ENCODE measurements at regions not wholly inside any gene's neighbourhood (a gene's known extent, or its start where the extent isn't known, plus 50 kb on each side); places are given as distances from the start of the nearest gene placed in this dataset.

DNA sequence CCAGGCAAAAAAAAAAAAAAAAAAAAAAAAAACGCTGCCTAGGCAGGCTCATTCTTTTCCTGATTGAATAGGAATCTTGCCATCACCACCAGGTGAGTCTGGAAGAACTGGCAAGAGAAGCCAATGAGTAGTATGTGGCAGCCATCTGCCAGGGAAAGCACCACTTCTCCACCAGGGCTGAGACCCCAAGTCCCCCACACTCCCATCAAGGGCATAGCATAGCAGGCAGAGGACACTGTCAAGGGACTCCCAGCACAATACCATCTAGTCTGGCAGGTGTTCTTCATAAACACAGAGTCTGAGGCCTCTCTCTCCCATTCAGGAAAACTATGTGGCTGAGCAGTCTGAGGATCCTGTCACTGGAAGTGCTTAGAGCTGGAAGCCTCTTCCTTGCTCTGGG is 538.1 kb upstream of the DSEL start:
- no peak for TF ChIP-seq CTCF (IDR thresholded peaks at IDR 0.05; ENCODE audit: insufficient read depth, missing control alignments)
- peak; percentile 41 for FAIRE-seq
- DNase-seq (ENCODE audit: insufficient read length, low spot score), result no peak

- no peak for TF ChIP-seq CTCF (IDR thresholded peaks at IDR 0.05; ENCODE audit: insufficient read depth, missing control alignments)
- FAIRE-seq, result no peak
- DNase-seq (ENCODE audit: insufficient read length, low spot score), result no peak
Observed at GRCh38 chr18:68053290-68053689, 536.8 kb upstream of the DSEL start.

GRCh38 chr18:68041327-68041726 is 524.8 kb upstream of the DSEL start:
- TF ChIP-seq CTCF (IDR thresholded peaks at IDR 0.05; ENCODE audit: insufficient read depth, missing control alignments), result no peak
- DNase-seq (ENCODE audit: insufficient read length, low spot score), result no peak
- no peak for FAIRE-seq

DNA sequence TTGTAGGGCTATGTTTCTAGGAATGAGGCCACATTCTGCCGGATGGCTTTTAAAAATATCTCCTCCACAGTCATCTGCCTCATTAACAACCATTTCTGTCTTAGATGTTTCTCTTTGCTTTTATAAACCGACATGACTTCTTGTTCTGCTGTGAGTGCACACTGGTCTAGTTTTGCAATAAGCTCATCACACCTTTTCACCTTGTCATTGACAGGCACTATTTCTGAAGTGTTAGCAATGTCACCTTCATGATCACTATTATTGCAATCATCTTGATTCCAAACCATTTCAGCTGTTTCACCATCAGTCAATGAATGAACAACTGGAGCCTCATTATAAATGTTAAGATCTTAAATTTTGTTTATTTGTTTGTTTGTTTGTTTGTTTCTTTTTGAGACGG is 523.7 kb upstream of the DSEL start:
- DNase-seq (ENCODE audit: insufficient read length, low spot score), result no peak
- no peak for TF ChIP-seq CTCF (IDR thresholded peaks at IDR 0.05; ENCODE audit: insufficient read depth, missing control alignments)
- no peak for FAIRE-seq

DNA sequence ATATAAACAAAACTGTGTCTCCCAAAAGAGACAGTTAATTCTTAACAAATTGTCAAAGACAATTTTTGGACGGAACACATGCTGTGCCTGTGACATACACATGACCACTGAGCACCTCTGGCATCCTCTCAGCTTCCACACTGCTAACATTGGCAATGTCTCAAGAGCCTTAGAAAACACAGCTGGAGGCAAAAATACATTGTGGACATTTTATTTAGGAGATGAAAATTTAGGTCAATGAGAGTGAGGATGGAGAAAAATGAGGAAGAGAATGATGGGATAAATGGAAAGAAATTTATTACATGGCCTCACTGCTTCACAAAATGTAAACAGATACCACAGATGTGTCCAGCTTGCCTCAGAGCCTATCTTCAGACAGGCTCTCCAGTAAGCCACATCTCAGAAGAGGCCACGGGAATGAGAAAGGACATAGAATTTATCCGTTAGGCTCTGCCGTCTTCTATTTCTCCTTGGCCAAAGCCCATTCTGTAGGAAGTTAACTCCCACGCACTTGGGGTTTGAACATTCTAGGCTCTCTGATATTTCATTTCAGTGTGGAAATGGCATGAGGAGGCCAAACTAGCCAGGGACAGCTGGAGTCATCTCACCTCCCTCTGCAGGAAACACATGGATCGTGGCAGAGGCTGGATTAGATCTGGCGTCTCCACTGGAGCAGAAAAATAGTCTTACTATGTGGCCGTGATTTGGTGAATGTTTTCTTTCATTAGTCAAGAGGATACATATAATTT is 519.4 kb upstream of the DSEL start:
- FAIRE-seq, result no peak
- TF ChIP-seq CTCF (IDR thresholded peaks at IDR 0.05; ENCODE audit: insufficient read depth, missing control alignments), result no peak
- DNase-seq (ENCODE audit: insufficient read length, low spot score), result no peak

DNA sequence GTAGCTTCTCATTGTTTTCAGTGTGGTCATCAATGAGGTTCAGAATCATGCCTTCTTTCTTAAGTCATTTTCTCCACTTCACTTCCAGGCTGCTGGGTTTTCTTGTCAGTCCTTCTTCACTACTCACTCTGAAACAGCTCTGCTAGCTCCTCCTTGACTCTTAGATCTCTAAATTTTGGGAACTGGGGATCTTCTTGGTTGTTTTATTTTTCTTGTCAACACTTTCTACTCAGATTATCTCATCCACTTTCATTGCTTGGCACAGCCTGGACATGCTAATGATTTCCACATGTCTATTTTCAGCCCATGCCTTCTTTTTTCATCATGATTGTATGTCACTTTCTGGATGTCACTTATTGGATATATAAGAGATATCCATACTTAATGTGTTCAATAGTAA is 517.8 kb upstream of the DSEL start:
- FAIRE-seq (no peak), DNase-seq (ENCODE audit: insufficient read length, low spot score) (no peak)
- TF ChIP-seq CTCF (IDR thresholded peaks at IDR 0.05; ENCODE audit: insufficient read depth, missing control alignments), result no peak

DNA sequence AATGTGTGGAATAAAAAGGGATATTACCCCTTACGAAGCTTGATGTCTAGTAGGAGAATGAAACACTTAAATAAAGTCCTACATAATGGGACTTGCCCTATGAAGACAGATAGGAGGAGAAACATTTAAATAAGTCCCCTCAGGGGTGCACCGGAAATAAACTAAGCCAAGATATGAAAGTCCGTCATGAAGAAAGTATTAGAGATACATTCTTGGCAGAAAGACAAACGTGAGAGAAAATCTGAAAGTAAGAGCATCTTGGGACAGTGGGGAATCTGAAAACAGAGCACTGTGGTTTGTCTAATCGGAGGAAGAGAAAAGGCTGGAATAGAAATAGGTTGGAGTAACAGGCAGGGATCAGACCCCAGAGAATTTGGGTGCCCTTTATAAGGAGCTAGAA is 516.9 kb upstream of the DSEL start:
- DNase-seq (ENCODE audit: insufficient read length, low spot score), result no peak
- FAIRE-seq, result no peak
- no peak for TF ChIP-seq CTCF (IDR thresholded peaks at IDR 0.05; ENCODE audit: insufficient read depth, missing control alignments)

Data from D721Med (cell line).